Lower leg skin (tissue), 3 donors: ENCODE measurements at regions not wholly inside any gene's neighbourhood (a gene's known extent, or its start where the extent isn't known, plus 50 kb on each side); places are given as distances from the start of the nearest gene placed in this dataset.

Experiments
- POLR2A ChIP-seq, 2 donors: fragments of 450-650 bp; IDR thresholded peaks; one replicate each; pipeline ENCODE4 v1.6.1; 2016 to 2017; ENCODE audit warnings: antibody characterized with exemption in 2 of 2, mild to moderate bottlenecking in 1 of 2, moderate library complexity in 1 of 2
- TF ChIP-seq, protein P1 (sequence below), 3 donors: fragments of 450-650 bp; IDR thresholded peaks; one replicate each; pipeline ENCODE4 v1.5.1; 2016; ENCODE audit warnings: antibody characterized with exemption in 3 of 3, mild to moderate bottlenecking in 3 of 3, moderate library complexity in 2 of 3

DNA sequence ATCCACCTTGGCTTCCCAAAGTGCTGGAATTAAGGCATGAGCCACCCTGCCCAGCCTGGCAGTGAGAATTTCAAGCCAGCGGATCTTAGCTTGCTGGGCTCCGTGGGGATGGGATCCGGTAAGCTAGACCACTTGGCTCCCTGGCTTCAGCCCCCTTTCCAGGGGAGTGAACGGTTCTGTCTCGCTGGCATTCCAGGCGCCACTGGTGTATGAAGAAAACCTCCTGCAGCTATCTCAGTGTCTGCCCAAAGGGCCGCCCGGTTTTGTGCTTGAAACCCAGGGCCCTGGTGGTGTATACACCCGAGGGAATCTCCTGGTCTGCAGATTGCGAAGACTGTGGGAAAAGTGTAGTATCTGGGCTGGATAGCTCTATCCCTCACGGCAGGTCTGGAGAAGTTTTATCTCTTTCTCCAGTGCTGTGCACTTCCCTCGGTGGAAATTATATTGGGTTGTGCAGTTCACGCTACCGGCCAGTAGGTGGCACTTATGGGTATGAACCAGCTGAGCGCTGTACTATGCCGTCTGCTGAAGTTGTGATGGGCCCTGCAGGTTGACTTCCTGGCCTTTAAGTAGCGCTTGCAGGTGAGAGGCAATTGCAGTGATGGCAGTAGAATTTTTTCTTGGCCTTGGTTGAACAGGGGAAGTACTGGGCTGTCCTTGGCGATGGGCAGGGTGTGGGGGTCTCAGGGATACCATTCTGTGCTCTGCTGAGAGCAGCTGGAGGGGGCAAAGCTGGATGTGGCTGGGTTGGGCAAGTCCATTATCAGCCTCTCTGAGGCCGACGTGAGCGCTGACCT is 138.0 kb upstream of the MTPN start:
- TF ChIP-seq, protein P1, sequence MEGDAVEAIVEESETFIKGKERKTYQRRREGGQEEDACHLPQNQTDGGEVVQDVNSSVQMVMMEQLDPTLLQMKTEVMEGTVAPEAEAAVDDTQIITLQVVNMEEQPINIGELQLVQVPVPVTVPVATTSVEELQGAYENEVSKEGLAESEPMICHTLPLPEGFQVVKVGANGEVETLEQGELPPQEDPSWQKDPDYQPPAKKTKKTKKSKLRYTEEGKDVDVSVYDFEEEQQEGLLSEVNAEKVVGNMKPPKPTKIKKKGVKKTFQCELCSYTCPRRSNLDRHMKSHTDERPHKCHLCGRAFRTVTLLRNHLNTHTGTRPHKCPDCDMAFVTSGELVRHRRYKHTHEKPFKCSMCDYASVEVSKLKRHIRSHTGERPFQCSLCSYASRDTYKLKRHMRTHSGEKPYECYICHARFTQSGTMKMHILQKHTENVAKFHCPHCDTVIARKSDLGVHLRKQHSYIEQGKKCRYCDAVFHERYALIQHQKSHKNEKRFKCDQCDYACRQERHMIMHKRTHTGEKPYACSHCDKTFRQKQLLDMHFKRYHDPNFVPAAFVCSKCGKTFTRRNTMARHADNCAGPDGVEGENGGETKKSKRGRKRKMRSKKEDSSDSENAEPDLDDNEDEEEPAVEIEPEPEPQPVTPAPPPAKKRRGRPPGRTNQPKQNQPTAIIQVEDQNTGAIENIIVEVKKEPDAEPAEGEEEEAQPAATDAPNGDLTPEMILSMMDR (IDR thresholded peaks at IDR 0.05) = no peak
- TF ChIP-seq POLR2A (IDR thresholded peaks at IDR 0.05) = no peak
